ENCODE measurements at regions not wholly inside any gene's neighbourhood (a gene's known extent, or its start where the extent isn't known, plus 50 kb on each side); places are given as distances from the start of the nearest gene placed in this dataset.

- Histone ChIP-seq H2AFZ (ENCODE audit: low read length) (no peak overlapping the region), H3K4me1 (ENCODE audit: insufficient read depth, low read length) (no peaks in the 10 kb centered on the region), H4K5ac (ENCODE audit: insufficient read length, low read depth, low read length) (no peak overlapping the region), H2BK20ac (ENCODE audit: low read depth, low read length, poor library complexity, severe bottlenecking) (no peak overlapping the region), H3K23ac (ENCODE audit: insufficient read length, low read depth, low read length) (no peak overlapping the region), H3K4me2 (ENCODE audit: insufficient read depth, insufficient read length, low read length) (no peak overlapping the region), H3K79me2 (ENCODE audit: insufficient read depth, low read length) (no peaks in the 10 kb centered on the region), H3K27ac (ENCODE audit: insufficient read length, low read depth, low read length) (no peak overlapping the region), H2BK120ac (ENCODE audit: low read depth, low read length, poor library complexity, severe bottlenecking) (no peak overlapping the region), H2AK5ac (ENCODE audit: insufficient read length, low read length) (no peak overlapping the region), H3K4ac (ENCODE audit: low read depth, low read length) (no peak overlapping the region), H3K14ac (ENCODE audit: insufficient read depth, low read length) (no peak overlapping the region), H3T11ph (ENCODE audit: low read length) (no peak overlapping the region), H4K8ac (replicated peaks; ENCODE audit: insufficient read length, low read depth, low read length) (no peak overlapping the region), H2BK15ac (ENCODE audit: low read depth, low read length) (no peak overlapping the region), H3K9ac (ENCODE audit: extremely low read depth, insufficient read length, low read length) (no peak overlapping the region), H3K23me2 (ENCODE audit: insufficient read length, low read depth, low read length, poor library complexity, severe bottlenecking) (no peaks in the 10 kb centered on the region), H4K91ac (ENCODE audit: insufficient read length, low read depth, low read length) (no peak overlapping the region), H3K18ac (ENCODE audit: insufficient read length, low read depth, low read length) (no peak overlapping the region), H3K9me3 (ENCODE audit: control insufficient read depth, low read depth, low read length) (no peaks in the 10 kb centered on the region), H4K20me1 (ENCODE audit: control insufficient read depth, insufficient read depth, insufficient read length) (no peaks in the 10 kb centered on the region), H3K56ac (ENCODE audit: insufficient read length, low read depth, low read length) (no peak overlapping the region), H3K27me3 (ENCODE audit: insufficient read depth, low read length) (no peaks in the 10 kb centered on the region), H2BK5ac (ENCODE audit: insufficient read length, low read length) (no peak overlapping the region), H2BK12ac (ENCODE audit: insufficient read length, low read depth, low read length) (no peak overlapping the region), H3K79me1 (ENCODE audit: insufficient read depth, low read depth, low read length, poor library complexity, severe bottlenecking) (no peaks in the 10 kb centered on the region)
- peaks cover 3% of the 10 kb centered on the region for H3K27me3 Mint-ChIP-seq (ENCODE audit: low read depth)
- no peaks in the 10 kb centered on the region for H3K9me3 Mint-ChIP-seq
- H3K4me3 Mint-ChIP-seq = no peak overlapping the region
- H3K4me1 Mint-ChIP-seq = no peaks in the 10 kb centered on the region; a peak in 1 of 4 replicates
- no peak for TF ChIP-seq CTCF (conservative IDR thresholded peaks at IDR 0.05)
- no peaks in the 10 kb centered on the region; a peak in 1 of 7 replicates for H3K36me3 Mint-ChIP-seq (ENCODE audit: insufficient read depth in 1 of 3, low read depth in 3 of 3)
- H3K27ac Mint-ChIP-seq = no peak overlapping the region
- DNase-seq = no peak
- no CpG with 5 or more reads among the region's 2 CpGs for WGBS (ENCODE audit: extremely low coverage, insufficient read length, low lambda C conversion rate)
Observed at GRCh38 chr19:34034318-34034846, 137.9 kb upstream of the LSM14A start.

Data from H9 (cell line).